Esophagus squamous epithelium (tissue), 5 donors: ENCODE measurements at regions not wholly inside any gene's neighbourhood (a gene's known extent, or its start where the extent isn't known, plus 50 kb on each side); places are given as distances from the start of the nearest gene placed in this dataset.

ENCODE experiments used
- DNase-seq: peaks from one replicate; lab custom pipeline; 2025; lab: John Stamatoyannopoulos, UW
- H3K27ac ChIP-seq, 4 donors: fragments of 200-600 bp; sonication (generic); one replicate each; pipeline ENCODE4 v1.5.1; 2016 to 2019; ENCODE audit warnings: mild to moderate bottlenecking in 1 of 4
- H3K27me3 ChIP-seq, 4 donors: fragments of 200-600 bp; sonication (generic); 1 replicate in 3 of 4; 2 replicates in 1 of 4; pipeline versions ENCODE4 v1.5.1 to v1.6.0; 2017 to 2021; ENCODE audit warnings: antibody characterized with exemption in 1 of 4
- H3K36me3 ChIP-seq, 3 donors: fragments of 200-600 bp; sonication (generic); one replicate each; pipeline ENCODE4 v1.5.1; 2016 to 2019
- H3K4me1 ChIP-seq, 3 donors: fragments of 200-600 bp; sonication (generic); one replicate each; pipeline ENCODE4 v1.5.1; 2017 to 2019
- H3K4me3 ChIP-seq, 4 donors: fragments of 200-600 bp; sonication (generic); 1 replicate in 3 of 4; 2 replicates in 1 of 4; pipeline ENCODE4 v1.5.1; 2016 to 2019; ENCODE audit warnings: mild to moderate bottlenecking in 2 of 4, moderate library complexity in 1 of 4
- H3K9me3 ChIP-seq, 3 donors: fragments of 200-600 bp; sonication (generic); one replicate each; pipeline ENCODE4 v1.5.1; 2016 to 2019
- POLR2A ChIP-seq, 4 donors: fragments of 450-650 bp; IDR thresholded peaks; one replicate each; pipeline ENCODE4 v1.6.1; 2017; ENCODE audit warnings: antibody characterized with exemption in 4 of 4, mild to moderate bottlenecking in 4 of 4, moderate library complexity in 3 of 4
- WGBS, 2 donors: methylation state at CpG; one replicate each; pipeline ENCODE4 v1.1.5; 2018; 5-methylcytosine and 5-hydroxymethylcytosine counted together
- intact Hi-C: fragments of 100-400 bp; cut with DNase I; formaldehyde crosslinking; loops from one replicate; pipeline ENCODE4 v1.15.0; 2022
- TF ChIP-seq, protein P1 (sequence below), 6 experiments: fragments of 450-650 bp in 4 of 6; fragments of 200-600 bp in 2 of 6; sonication (generic) in 2 of 6; IDR thresholded peaks; one replicate each; pipeline ENCODE4 v1.5.1; 2016 to 2019; ENCODE audit warnings: antibody characterized with exemption in 6 of 6, mild to moderate bottlenecking in 4 of 6, moderate library complexity in 4 of 6
- donor health status: DM: yes; HTN: yes; CAD: no.

DNA sequence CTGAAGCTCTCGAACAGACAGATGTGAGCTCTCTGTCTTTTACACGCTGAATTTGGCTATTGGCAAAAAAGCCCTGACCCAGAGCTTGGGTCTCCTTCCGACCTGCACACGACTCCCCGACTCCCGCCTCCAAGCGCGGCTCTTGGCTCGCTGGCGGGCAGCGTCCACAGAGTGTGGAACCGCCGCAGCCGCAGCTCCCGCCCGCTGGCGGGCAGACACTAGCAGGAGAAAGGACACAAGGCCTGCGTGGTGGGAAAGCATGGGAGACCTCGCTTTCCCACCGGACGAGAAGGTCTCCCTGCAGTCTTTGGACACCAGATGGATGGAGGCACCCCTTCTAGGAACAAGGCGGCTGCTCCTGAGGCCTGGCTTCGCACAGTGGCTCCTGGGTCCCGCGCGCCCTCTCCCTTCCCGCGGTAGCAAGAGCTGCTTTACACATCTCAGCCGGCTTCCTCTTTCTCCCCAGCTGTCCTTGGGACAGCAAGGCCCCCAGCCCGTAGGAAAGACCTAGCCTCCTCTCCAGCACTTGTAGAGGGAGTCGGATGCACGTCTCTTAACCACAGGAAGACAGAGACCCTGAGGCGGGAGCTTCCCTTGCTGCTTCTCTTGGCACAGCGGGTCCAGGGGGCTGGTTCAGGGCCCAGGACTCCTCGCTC lies 92.1 kb downstream of the PRKAB2 start:
- intact Hi-C loops, result no loop called here
- no peak for DNase-seq
- Histone ChIP-seq H3K27me3 (peaks cover 17 to 100% (median 40%) of the 10 kb centered on the region in 4 donors), H3K4me3 (peak overlapping the region in 2 of 4 donors; percentile 1 to 42), H3K9me3 (no peaks in the 10 kb centered on the region), H3K4me1 (peaks cover 14 to 50% (median 26%) of the 10 kb centered on the region in 3 donors), H3K36me3 (no peaks in the 10 kb centered on the region), H3K27ac (no peak overlapping the region)
- no peak for TF ChIP-seq POLR2A (IDR thresholded peaks at IDR 0.05)
- TF ChIP-seq, protein P1, sequence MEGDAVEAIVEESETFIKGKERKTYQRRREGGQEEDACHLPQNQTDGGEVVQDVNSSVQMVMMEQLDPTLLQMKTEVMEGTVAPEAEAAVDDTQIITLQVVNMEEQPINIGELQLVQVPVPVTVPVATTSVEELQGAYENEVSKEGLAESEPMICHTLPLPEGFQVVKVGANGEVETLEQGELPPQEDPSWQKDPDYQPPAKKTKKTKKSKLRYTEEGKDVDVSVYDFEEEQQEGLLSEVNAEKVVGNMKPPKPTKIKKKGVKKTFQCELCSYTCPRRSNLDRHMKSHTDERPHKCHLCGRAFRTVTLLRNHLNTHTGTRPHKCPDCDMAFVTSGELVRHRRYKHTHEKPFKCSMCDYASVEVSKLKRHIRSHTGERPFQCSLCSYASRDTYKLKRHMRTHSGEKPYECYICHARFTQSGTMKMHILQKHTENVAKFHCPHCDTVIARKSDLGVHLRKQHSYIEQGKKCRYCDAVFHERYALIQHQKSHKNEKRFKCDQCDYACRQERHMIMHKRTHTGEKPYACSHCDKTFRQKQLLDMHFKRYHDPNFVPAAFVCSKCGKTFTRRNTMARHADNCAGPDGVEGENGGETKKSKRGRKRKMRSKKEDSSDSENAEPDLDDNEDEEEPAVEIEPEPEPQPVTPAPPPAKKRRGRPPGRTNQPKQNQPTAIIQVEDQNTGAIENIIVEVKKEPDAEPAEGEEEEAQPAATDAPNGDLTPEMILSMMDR (IDR thresholded peaks at IDR 0.05), result no peak
- 4 to 8% methylated on average over 7 to 9 of the region's 35 CpGs for WGBS, 2 donors

DNA sequence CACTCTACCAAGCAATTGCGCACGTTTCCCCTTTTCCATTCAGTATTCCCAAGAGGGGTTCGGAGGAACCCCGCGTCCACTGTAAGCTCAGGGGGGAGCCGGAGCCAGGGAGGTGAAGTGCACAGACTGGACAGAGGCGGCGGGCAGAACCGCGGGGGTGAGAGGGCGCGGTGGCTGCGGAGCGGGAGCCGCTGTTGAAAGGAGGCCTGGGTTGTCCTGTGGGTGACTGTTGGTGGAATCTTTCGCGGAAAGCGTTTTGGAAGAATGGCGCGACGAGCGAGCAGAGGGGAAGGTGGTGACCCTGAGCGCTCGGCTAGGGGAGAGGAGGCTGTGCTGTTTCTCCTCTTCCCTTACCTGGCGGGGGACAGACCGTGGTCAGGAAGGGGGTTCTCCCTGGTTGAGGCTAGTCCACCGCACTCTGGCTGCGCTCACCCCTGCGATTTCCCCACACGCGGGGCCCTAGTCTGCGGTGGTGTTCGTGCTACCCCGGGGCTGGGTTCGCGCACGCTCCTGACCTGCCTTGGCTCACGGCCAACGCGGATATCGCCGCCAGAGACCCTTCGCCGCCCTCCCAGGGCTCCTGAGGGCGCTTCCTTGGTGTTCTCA lies 92.8 kb downstream of the PRKAB2 start:
- Histone ChIP-seq H3K27ac (no peak overlapping the region), H3K9me3 (no peaks in the 10 kb centered on the region), H3K36me3 (no peaks in the 10 kb centered on the region), H3K27me3 (peaks cover 17 to 100% (median 40%) of the 10 kb centered on the region in 4 donors), H3K4me3 (peak overlapping the region in 1 of 4 donors; percentile 42), H3K4me1 (peaks cover 14 to 44% (median 26%) of the 10 kb centered on the region in 3 donors)
- WGBS, 2 donors, result 12 to 13% methylated on average over 9 to 22 of the region's 45 CpGs
- intact Hi-C loops, result no loop called here
- DNase-seq, result no peak
- TF ChIP-seq POLR2A (IDR thresholded peaks at IDR 0.05), result no peak
- TF ChIP-seq, protein P1 (IDR thresholded peaks at IDR 0.05), result no peak

DNA sequence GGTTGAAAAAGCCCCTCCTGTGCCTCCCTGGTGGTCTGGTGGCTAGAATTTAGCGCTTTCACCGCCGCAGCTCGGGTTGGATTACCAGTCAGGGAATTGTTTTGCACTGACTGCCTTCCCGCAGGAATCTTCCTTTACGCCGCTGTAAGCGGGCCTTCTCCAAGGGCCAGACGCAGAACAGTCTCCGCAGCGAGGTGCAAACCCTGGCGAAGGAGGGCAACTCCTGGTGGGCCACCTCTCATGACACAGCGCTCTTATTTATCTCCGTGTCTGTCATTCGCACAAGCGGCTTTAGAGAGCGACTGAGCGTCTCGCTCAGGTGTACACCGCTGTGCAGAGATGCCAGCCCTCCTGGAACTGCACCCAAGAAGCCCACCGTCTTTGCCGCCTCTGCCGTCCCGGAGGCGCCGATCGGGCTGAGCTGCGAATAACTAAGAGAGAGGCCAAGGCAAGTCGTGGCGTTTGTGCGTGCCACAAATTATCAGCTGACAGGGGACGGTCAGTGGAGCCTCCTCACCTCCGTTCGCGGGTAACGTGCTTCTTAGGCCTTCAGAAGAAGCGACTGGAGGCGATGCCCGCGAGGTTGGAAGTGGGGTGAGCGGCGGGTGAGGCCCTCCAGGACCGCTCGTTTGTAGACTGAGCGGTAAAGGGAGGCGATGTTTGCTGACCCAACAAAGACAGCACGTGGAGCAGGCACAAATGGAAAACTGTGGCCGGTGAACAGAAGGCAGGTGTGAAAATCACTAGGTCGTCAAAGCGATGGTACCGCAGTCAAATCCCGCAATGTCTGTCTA lies 93.5 kb downstream of the PRKAB2 start:
- peaks cover 17 to 100% (median 43%) of the 10 kb centered on the region in 4 donors for H3K27me3 ChIP-seq
- intact Hi-C loops, result no loop called here
- WGBS, 2 donors, result 15 to 20% methylated on average over 30 to 34 of the region's 52 CpGs
- DNase-seq, result no peak
- H3K4me3 ChIP-seq, result peak overlapping the region in 1 of 4 donors; percentile 30
- peaks cover 14 to 37% (median 21%) of the 10 kb centered on the region in 3 donors for H3K4me1 ChIP-seq
- no peaks in the 10 kb centered on the region for H3K9me3 ChIP-seq
- H3K27ac ChIP-seq, result no peak overlapping the region
- TF ChIP-seq, protein P1 (IDR thresholded peaks at IDR 0.05), result no peak
- no peak for TF ChIP-seq POLR2A (IDR thresholded peaks at IDR 0.05)
- H3K36me3 ChIP-seq, result no peaks in the 10 kb centered on the region

DNA sequence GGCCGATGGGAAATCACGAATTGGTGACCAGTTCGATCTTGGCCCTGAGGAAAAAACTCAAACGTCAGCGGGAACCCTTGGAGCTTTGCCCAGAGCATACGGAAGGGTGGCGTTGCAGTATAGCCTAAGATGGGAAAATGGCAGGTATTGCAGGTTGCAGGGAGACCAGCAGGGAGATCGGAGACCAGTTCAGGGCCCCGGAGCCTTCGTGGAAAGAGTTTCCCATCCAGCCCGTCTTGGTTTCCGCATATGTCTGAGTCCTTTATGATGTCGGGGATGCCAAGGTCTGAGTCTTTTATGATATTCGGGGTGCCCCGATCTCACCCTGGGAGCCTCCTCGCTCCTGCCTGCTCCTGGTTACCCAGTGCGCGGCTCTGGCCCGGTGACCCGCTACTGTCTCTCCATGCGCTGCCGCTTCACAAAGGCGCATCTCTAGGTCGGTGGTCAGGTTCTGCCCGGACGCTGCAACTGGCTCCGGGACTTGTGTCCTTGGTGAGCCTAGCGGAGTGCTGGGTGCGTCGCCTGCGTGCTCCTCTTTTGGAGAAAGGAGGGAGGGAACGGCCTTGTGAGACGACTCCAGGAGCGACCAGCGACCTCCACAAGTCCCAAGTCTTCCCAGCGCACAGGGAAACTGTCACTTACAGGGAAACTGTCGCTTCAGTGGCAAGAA lies 94.2 kb downstream of the PRKAB2 start:
- Histone ChIP-seq H3K9me3 (no peaks in the 10 kb centered on the region), H3K27ac (no peak overlapping the region), H3K4me3 (peak overlapping the region in 1 of 4 donors; percentile 30), H3K4me1 (peaks cover 14 to 37% (median 20%) of the 10 kb centered on the region in 3 donors), H3K27me3 (peaks cover 17 to 100% (median 44%) of the 10 kb centered on the region in 4 donors), H3K36me3 (no peaks in the 10 kb centered on the region)
- intact Hi-C loops, result no loop called here
- no peak for DNase-seq
- 20 to 25% methylated on average over 10 to 22 of the region's 37 CpGs for WGBS, 2 donors
- TF ChIP-seq, protein P1 (IDR thresholded peaks at IDR 0.05), result no peak
- no peak for TF ChIP-seq POLR2A (IDR thresholded peaks at IDR 0.05)
